PFSK-1 (cell line): ENCODE measurements at regions not wholly inside any gene's neighbourhood (a gene's known extent, or its start where the extent isn't known, plus 50 kb on each side); places are given as distances from the start of the nearest gene placed in this dataset.

Experiments used
- POLR2AphosphoS5 ChIP-seq: IDR thresholded peaks from 2 replicates; pipeline ENCODE4 v1.6.1; 2012; ENCODE audit warnings: low read depth, mild to moderate bottlenecking, control low read depth, low read length, moderate library complexity
- REST ChIP-seq, 2 experiments: IDR thresholded peaks; 2 replicates each; pipeline versions ENCODE4 v1.6.1 to v1.8.0; 2011 to 2012; ENCODE audit warnings: low read depth in 2 of 2, low read length in 2 of 2, control low read depth in 1 of 2, inconsistent platforms in 1 of 2, mild to moderate bottlenecking in 1 of 2, moderate library complexity in 1 of 2; ENCODE audit not compliant: insufficient read depth in 1 of 2
- SIN3A ChIP-seq: IDR thresholded peaks from 2 replicates; pipeline ENCODE4 v1.6.1; 2012; ENCODE audit warnings: mild to moderate bottlenecking, low read length, moderate library complexity, borderline replicate concordance; ENCODE audit not compliant: insufficient read depth
- TAF1 ChIP-seq: IDR thresholded peaks from 2 replicates; pipeline ENCODE4 v1.6.1; 2012; ENCODE audit warnings: low read length, control low read depth, borderline replicate concordance; ENCODE audit not compliant: insufficient read depth

DNA sequence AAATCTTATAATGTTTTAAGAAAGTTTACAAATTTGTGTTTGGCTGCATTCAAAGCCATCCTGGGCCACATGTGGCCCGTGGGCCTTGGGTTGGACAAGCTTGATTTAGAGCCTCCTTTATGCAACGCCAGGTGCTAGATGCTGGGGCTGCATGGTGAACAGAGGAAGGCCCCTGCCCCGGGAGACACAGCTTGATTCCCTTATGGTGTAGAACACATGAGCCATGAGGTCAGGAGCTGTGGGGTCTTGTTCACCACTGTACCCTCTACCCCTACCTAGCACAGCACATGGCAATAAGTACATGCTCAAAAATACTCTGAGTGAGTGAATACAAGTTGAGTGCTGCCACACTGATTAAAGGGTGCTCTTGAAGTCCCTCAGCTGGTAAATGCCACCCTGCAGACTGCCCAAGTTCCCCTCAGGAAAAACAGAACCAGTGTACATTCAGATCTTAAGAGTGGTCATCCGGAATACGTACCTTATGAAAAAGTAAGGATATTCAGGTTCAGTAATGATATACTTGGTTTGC lies 71.9 kb downstream of the ARRDC3 start:
- TF ChIP-seq POLR2AphosphoS5, result no peak
- TF ChIP-seq REST (IDR thresholded peaks at IDR 0.05; ENCODE audit: insufficient read depth in 1 of 2, low read depth in 2 of 2, low read length in 2 of 2), result no peak
- TF ChIP-seq TAF1, result no peak
- TF ChIP-seq SIN3A, result no peak
